Parathyroid adenoma (tissue), 2 donors: ENCODE measurements at regions not wholly inside any gene's neighbourhood (a gene's known extent, or its start where the extent isn't known, plus 50 kb on each side); places are given as distances from the start of the nearest gene placed in this dataset.

Source experiments
- H2AFZ ChIP-seq: fragments of 300-600 bp; sonication (generic); one replicate; pipeline ENCODE4 v1.7.0; 2017; ENCODE audit warnings: antibody characterized with exemption, mild to moderate bottlenecking
- H3K27ac ChIP-seq: fragments of 300-600 bp; sonication (generic); one replicate; pipeline ENCODE4 v1.7.0; 2017
- H3K27me3 ChIP-seq: fragments of 300-600 bp; sonication (generic); one replicate; pipeline ENCODE4 v1.7.0; 2017; ENCODE audit warnings: low read length; ENCODE audit not compliant: control insufficient read depth, insufficient read depth
- H3K36me3 ChIP-seq: fragments of 300-600 bp; sonication (generic); one replicate; pipeline ENCODE4 v1.7.0; 2017; ENCODE audit warnings: low read length; ENCODE audit not compliant: control insufficient read depth, insufficient read depth
- H3K4me1 ChIP-seq: fragments of 300-600 bp; sonication (generic); one replicate; pipeline ENCODE4 v1.7.0; 2017; ENCODE audit warnings: control low read depth
- H3K4me2 ChIP-seq: fragments of 300-600 bp; sonication (generic); one replicate; pipeline ENCODE4 v1.7.0; 2017; ENCODE audit warnings: low read length
- H3K4me3 ChIP-seq: fragments of 300-600 bp; sonication (generic); one replicate; pipeline ENCODE4 v1.7.0; 2017; ENCODE audit warnings: low read depth, low read length
- H3K79me2 ChIP-seq: fragments of 300-600 bp; sonication (generic); one replicate; pipeline ENCODE4 v1.7.0; 2017; ENCODE audit warnings: control low read depth
- H3K9ac ChIP-seq: fragments of 300-600 bp; sonication (generic); one replicate; pipeline ENCODE4 v1.7.0; 2017; ENCODE audit warnings: mild to moderate bottlenecking
- H3K9me3 ChIP-seq: fragments of 300-600 bp; sonication (generic); one replicate; pipeline ENCODE4 v1.7.0; 2017; ENCODE audit warnings: low read length; ENCODE audit not compliant: control insufficient read depth
- TF ChIP-seq, protein P1 (sequence below): fragments of 300-600 bp; sonication (generic); IDR thresholded peaks from one replicate; pipeline ENCODE4 v1.7.0; 2017; ENCODE audit warnings: antibody characterized with exemption, mild to moderate bottlenecking
- donor health status: primary hyperparathyroidism.

DNA sequence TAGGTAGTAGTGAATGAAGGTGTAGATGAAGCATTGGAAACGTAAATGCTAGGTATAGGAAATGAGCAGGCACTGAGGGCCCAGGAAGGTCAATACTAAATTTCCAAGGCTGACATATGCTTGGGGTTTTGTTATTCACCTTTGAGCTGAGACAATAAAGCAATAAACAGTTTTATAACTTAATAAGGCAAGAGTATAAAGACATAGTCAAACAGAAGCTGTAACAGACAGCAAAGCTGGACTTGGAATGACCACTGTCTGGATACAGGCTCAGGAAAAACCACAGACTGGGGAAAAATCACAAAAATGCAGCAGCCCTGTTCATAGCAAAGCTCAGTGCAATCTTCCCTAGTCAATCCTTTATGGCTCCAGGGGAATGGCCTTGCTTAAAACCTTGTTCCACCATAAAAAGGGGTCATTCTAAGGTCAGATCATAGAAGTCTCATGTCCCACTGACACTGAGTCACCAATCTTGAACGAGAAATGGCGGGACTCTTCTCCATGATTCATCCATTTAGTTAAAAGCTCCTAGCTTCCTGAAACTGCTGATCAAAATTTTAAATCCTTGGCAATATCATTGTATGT lies 493.3 kb downstream of the CMPK2 start:
- Histone ChIP-seq H3K9me3 (no peaks in the 10 kb centered on the region), H3K4me2 (no peak overlapping the region), H3K4me3 (no peak overlapping the region), H3K27me3 (no peaks in the 10 kb centered on the region), H3K27ac (no peak overlapping the region), H3K9ac (no peak overlapping the region), H2AFZ (no peak overlapping the region), H3K4me1 (no peaks in the 10 kb centered on the region), H3K79me2 (no peaks in the 10 kb centered on the region), H3K36me3 (no peaks in the 10 kb centered on the region)
- TF ChIP-seq, protein P1, sequence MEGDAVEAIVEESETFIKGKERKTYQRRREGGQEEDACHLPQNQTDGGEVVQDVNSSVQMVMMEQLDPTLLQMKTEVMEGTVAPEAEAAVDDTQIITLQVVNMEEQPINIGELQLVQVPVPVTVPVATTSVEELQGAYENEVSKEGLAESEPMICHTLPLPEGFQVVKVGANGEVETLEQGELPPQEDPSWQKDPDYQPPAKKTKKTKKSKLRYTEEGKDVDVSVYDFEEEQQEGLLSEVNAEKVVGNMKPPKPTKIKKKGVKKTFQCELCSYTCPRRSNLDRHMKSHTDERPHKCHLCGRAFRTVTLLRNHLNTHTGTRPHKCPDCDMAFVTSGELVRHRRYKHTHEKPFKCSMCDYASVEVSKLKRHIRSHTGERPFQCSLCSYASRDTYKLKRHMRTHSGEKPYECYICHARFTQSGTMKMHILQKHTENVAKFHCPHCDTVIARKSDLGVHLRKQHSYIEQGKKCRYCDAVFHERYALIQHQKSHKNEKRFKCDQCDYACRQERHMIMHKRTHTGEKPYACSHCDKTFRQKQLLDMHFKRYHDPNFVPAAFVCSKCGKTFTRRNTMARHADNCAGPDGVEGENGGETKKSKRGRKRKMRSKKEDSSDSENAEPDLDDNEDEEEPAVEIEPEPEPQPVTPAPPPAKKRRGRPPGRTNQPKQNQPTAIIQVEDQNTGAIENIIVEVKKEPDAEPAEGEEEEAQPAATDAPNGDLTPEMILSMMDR = no peak

DNA sequence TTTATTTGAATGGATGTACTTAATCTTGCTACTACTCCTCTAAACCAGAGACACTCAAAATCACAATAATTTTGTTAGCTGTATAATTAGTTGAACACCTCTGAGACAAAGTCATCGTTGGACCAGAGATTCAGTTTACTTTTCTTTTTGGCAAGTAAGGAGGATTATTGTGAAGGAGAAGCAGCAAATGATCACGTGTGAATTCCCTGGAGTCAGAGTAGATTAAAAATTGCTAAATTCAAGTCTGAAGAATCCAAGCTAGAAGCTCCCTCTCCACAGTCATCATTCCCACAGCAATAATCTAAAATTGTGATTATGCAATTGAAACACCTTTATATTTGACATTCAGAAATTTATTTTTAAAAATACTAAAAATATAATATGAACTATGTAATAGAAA lies 484.4 kb downstream of the CMPK2 start:
- no peak overlapping the region for H2AFZ ChIP-seq
- no peaks in the 10 kb centered on the region for H3K4me1 ChIP-seq
- H3K4me3 ChIP-seq = no peak overlapping the region
- no peaks in the 10 kb centered on the region for H3K9me3 ChIP-seq
- H3K36me3 ChIP-seq = no peaks in the 10 kb centered on the region
- H3K79me2 ChIP-seq = no peaks in the 10 kb centered on the region
- H3K27ac ChIP-seq = no peak overlapping the region
- H3K9ac ChIP-seq = no peak overlapping the region
- no peaks in the 10 kb centered on the region for H3K27me3 ChIP-seq
- H3K4me2 ChIP-seq = no peak overlapping the region
- TF ChIP-seq, protein P1 = no peak

DNA sequence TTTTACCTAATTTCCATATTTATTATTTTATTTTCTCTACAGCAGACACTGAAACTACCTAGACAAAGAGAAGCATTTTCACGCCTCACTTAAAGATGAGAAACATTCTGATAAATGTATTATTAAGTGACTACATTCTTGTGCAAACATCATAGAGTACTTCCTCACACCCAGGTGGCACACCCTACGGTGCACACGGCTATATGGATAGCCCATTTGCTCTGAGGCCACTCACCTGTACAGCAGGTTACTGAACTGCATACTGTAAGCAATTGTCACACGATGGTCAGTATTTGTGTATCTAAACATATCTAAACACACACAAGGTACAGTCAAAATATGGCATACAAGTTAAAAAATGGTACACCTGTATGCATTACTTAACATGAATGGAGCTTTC lies 481.4 kb downstream of the CMPK2 start:
- TF ChIP-seq, protein P1 = no peak
- Histone ChIP-seq H3K4me1 (no peaks in the 10 kb centered on the region), H3K9ac (no peak overlapping the region), H3K4me2 (no peak overlapping the region), H3K27ac (no peak overlapping the region), H3K27me3 (no peaks in the 10 kb centered on the region), H3K79me2 (no peaks in the 10 kb centered on the region), H3K9me3 (no peaks in the 10 kb centered on the region), H3K36me3 (no peaks in the 10 kb centered on the region), H2AFZ (no peak overlapping the region), H3K4me3 (no peak overlapping the region)

GRCh38 chr2:6392354-6392753 lies 473.4 kb downstream of the CMPK2 start:
- TF ChIP-seq, protein P1 = no peak
- no peak overlapping the region for H3K9ac ChIP-seq
- no peaks in the 10 kb centered on the region for H3K9me3 ChIP-seq
- no peak overlapping the region for H3K27ac ChIP-seq
- no peak overlapping the region for H3K4me3 ChIP-seq
- H3K36me3 ChIP-seq = no peaks in the 10 kb centered on the region
- H2AFZ ChIP-seq = no peak overlapping the region
- H3K79me2 ChIP-seq = no peaks in the 10 kb centered on the region
- no peak overlapping the region for H3K4me2 ChIP-seq
- H3K4me1 ChIP-seq = no peaks in the 10 kb centered on the region
- H3K27me3 ChIP-seq = no peaks in the 10 kb centered on the region

DNA sequence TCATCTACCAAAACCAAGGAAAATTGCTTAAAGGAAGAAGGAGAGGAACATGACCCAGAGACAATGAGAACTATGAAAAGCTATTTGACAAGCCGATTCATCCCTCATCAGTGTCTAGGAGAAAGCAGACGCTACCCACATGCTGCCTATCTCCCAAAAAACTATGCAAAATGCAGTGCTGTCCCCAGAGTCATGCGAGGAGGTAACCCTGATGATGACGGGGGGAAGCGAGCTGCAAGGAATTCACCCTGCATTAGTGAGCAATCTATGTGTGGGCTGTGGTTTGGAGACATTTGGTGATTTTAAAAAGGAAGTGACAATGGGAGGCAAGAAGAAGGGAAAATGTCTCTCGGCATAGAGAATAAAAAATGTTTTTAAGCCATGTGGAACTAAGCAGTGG lies 472.7 kb downstream of the CMPK2 start:
- H3K4me2 ChIP-seq = no peak overlapping the region
- no peak overlapping the region for H3K27ac ChIP-seq
- no peaks in the 10 kb centered on the region for H3K4me1 ChIP-seq
- no peak overlapping the region for H3K4me3 ChIP-seq
- TF ChIP-seq, protein P1 = no peak
- H3K79me2 ChIP-seq = no peaks in the 10 kb centered on the region
- H3K27me3 ChIP-seq = no peaks in the 10 kb centered on the region
- H3K9ac ChIP-seq = no peak overlapping the region
- no peaks in the 10 kb centered on the region for H3K36me3 ChIP-seq
- no peak overlapping the region for H2AFZ ChIP-seq
- no peaks in the 10 kb centered on the region for H3K9me3 ChIP-seq
